SK-N-MC (cell line): ENCODE measurements at regions not wholly inside any gene's neighbourhood (a gene's known extent, or its start where the extent isn't known, plus 50 kb on each side); places are given as distances from the start of the nearest gene placed in this dataset.
"Not testable (repeated sequence)": the region's sequence is repeated elsewhere in the genome, so short reads cannot be mapped to it uniquely, and the experiment has no call there.

Experiments used
- DNase-seq: peaks from one replicate; pipeline ENCODE4 v3.0.0-alpha.2; 2011; ENCODE audit warnings: low read depth, low spot score
- H3K27ac ChIP-seq: fragments of 200-600 bp; sonication (generic); 2 replicates; pipeline ENCODE4 v1.5.1; 2016; ENCODE audit warnings: mixed run types
- H3K36me3 ChIP-seq: fragments of 200-600 bp; sonication (generic); 2 replicates; pipeline ENCODE4 v1.6.1; 2017; ENCODE audit warnings: antibody characterized with exemption, low read length, mixed read lengths; ENCODE audit not compliant: insufficient read depth
- H3K4me3 ChIP-seq: fragments of 200-600 bp; sonication (generic); 2 replicates; pipeline ENCODE4 v1.5.1; 2016
- H3K9ac ChIP-seq: fragments of 200-600 bp; sonication (generic); 2 replicates; pipeline ENCODE4 v1.8.0; 2017; ENCODE audit warnings: mixed run types, mixed read lengths; ENCODE audit not compliant: insufficient read length
- H3K9me3 ChIP-seq: fragments of 200-600 bp; sonication (generic); 2 replicates; pipeline ENCODE4 v1.6.1; 2017; ENCODE audit warnings: low read depth, mild to moderate bottlenecking, antibody characterized with exemption, low read length, moderate library complexity, mixed read lengths
- EZH2 ChIP-seq: fragments of 200-600 bp; sonication (generic); IDR thresholded peaks from one replicate; pipeline ENCODE4 v1.6.1; 2017; ENCODE audit warnings: antibody characterized with exemption
- FOXP2 ChIP-seq: optimal IDR thresholded peaks from 2 replicates; pipeline ENCODE3; 2011; ENCODE audit warnings: mild to moderate bottlenecking, moderate library complexity; ENCODE audit not compliant: insufficient read depth; ENCODE audit errors: extremely low read length, control extremely low read depth
- POLR2AphosphoS5 ChIP-seq: IDR thresholded peaks from 2 replicates; pipeline ENCODE4 v1.6.1; 2012; ENCODE audit warnings: mild to moderate bottlenecking, low read depth, low read length, borderline replicate concordance

GRCh38 chr3:118511402-118511801 is 523.2 kb downstream of the IGSF11 start:
- TF ChIP-seq EZH2 = no peak
- no peak overlapping the region for H3K4me3 ChIP-seq
- no peak for DNase-seq
- H3K36me3 ChIP-seq = no peaks in the 10 kb centered on the region
- no peaks in the 10 kb centered on the region for H3K9me3 ChIP-seq
- H3K9ac ChIP-seq = no peak overlapping the region
- H3K27ac ChIP-seq = no peak overlapping the region

GRCh38 chr3:118512301-118512700 is 522.3 kb downstream of the IGSF11 start:
- Histone ChIP-seq H3K9me3 (no peaks in the 10 kb centered on the region), H3K36me3 (no peaks in the 10 kb centered on the region), H3K4me3 (no peak overlapping the region), H3K9ac (no peak overlapping the region), H3K27ac (no peak overlapping the region)
- TF ChIP-seq EZH2 (no peak), FOXP2 (no peak), POLR2AphosphoS5 (no peak)
- DNase-seq = no peak

- H3K4me3 ChIP-seq = no peak overlapping the region
- DNase-seq = no peak
- no peak overlapping the region for H3K27ac ChIP-seq
- no peak overlapping the region for H3K9ac ChIP-seq
- TF ChIP-seq POLR2AphosphoS5 = no peak
- TF ChIP-seq EZH2 = no peak
- no peaks in the 10 kb centered on the region for H3K9me3 ChIP-seq
- H3K36me3 ChIP-seq = no peaks in the 10 kb centered on the region
Measured at GRCh38 chr3:118525077-118525476, 509.6 kb downstream of the IGSF11 start.

GRCh38 chr3:118526758-118527513 is 507.7 kb downstream of the IGSF11 start:
- DNase-seq = no peak
- no peaks in the 10 kb centered on the region for H3K36me3 ChIP-seq
- H3K27ac ChIP-seq = no peak overlapping the region
- no peaks in the 10 kb centered on the region for H3K9me3 ChIP-seq
- no peak overlapping the region for H3K9ac ChIP-seq
- TF ChIP-seq FOXP2 (no peak), POLR2AphosphoS5 (no peak), EZH2 (no peak)
- no peak overlapping the region for H3K4me3 ChIP-seq

- no peak for TF ChIP-seq FOXP2
- no peak for TF ChIP-seq EZH2
- no peak for TF ChIP-seq POLR2AphosphoS5
- H3K9me3 ChIP-seq = no peaks in the 10 kb centered on the region
- no peak for DNase-seq
- no peak overlapping the region for H3K27ac ChIP-seq
- H3K9ac ChIP-seq = no peak overlapping the region
- H3K36me3 ChIP-seq = no peaks in the 10 kb centered on the region
- no peak overlapping the region for H3K4me3 ChIP-seq
Measured at GRCh38 chr3:118527514-118528044, 507.1 kb downstream of the IGSF11 start.

DNA sequence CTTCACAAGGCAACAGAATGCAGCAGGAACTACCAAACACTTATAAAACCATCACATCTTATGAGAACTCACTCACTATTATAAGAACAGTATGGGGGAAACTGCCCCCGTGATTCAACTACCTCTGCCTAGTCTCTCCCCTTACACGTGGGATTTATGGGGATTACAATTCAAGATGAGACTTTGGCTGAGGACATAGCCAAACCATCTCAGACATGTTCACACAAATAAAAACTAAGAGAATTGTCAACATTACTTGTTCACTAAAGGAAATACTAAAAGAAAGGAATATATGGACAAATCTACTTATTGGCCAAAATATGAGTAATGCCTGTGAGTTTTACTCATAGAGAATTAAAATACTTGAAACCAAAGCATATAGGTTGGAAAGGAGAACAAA is 505.1 kb downstream of the IGSF11 start:
- H3K9ac ChIP-seq = no peak overlapping the region
- H3K9me3 ChIP-seq = no peaks in the 10 kb centered on the region
- no peak for DNase-seq
- no peak for TF ChIP-seq POLR2AphosphoS5
- no peak for TF ChIP-seq EZH2
- TF ChIP-seq FOXP2 = no peak
- no peaks in the 10 kb centered on the region for H3K36me3 ChIP-seq
- H3K27ac ChIP-seq = no peak overlapping the region
- no peak overlapping the region for H3K4me3 ChIP-seq

GRCh38 chr3:118530350-118530922 is 504.2 kb downstream of the IGSF11 start:
- Histone ChIP-seq H3K27ac (no peak overlapping the region), H3K4me3 (no peak overlapping the region), H3K36me3 (no peaks in the 10 kb centered on the region), H3K9ac (no peak overlapping the region), H3K9me3 (no peaks in the 10 kb centered on the region)
- no peak for TF ChIP-seq EZH2
- TF ChIP-seq FOXP2 = no peak
- no peak for TF ChIP-seq POLR2AphosphoS5
- no peak for DNase-seq

GRCh38 chr3:118530927-118531356 is 503.7 kb downstream of the IGSF11 start:
- not testable (repeated sequence) for DNase-seq, H3K9ac ChIP-seq, H3K4me3 ChIP-seq, H3K9me3 ChIP-seq, H3K27ac ChIP-seq, H3K36me3 ChIP-seq

DNA sequence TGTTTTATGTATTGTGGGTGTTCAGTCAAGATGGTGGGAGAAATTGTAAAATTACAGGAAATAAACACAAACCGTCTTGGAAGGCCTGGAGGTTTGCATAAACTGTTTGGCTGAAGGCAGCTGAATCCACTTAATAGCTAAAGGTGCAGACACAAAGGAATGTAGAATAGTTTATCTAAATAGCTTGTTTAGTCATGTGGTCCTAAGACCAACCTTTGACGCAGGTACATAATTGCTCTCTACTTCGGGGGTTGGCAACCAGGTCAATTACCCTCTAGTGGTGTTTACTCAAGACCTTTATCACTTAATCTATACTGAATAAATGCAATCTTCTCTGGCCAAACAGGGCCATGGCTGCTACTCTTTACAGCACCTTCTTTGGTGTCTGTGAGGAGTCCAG is 502.8 kb downstream of the IGSF11 start:
- no peaks in the 10 kb centered on the region for H3K9me3 ChIP-seq
- no peaks in the 10 kb centered on the region for H3K36me3 ChIP-seq
- no peak for DNase-seq
- no peak for TF ChIP-seq POLR2AphosphoS5
- TF ChIP-seq EZH2 = no peak
- no peak for TF ChIP-seq FOXP2
- H3K4me3 ChIP-seq = no peak overlapping the region
- no peak overlapping the region for H3K9ac ChIP-seq
- no peak overlapping the region for H3K27ac ChIP-seq
